Stimulated activated CD8-positive, alpha-beta memory T cell treated with anti-CD3 and anti-CD28 coated beads, Interleukin-7, amount 100 ng/mL, for 1 hour (primary cell): ENCODE measurements at regions not wholly inside any gene's neighbourhood (a gene's known extent, or its start where the extent isn't known, plus 50 kb on each side); places are given as distances from the start of the nearest gene placed in this dataset.
A peak's percentile ranks its signal among the peaks of the same experiment; 100 is the strongest.
"Not testable (repeated sequence)": the region's sequence is repeated elsewhere in the genome, so short reads cannot be mapped to it uniquely, and the experiment has no call there.

ENCODE experiments used
- DNase-seq, 2 donors: peaks; one replicate each; pipeline ENCODE4 v3.0.0-alpha.2; 2020; ENCODE audit warnings: low read depth in 2 of 2

GRCh38 chr7:6938284-6938683, 112.2 kb upstream of the CCZ1B start:
- DNase-seq, result not testable (repeated sequence)

GRCh38 chr7:6939126-6939525, 113.1 kb upstream of the CCZ1B start:
- not testable (repeated sequence) for DNase-seq

GRCh38 chr7:6939896-6940295, 113.8 kb upstream of the CCZ1B start:
- not testable (repeated sequence) for DNase-seq

GRCh38 chr7:6946873-6947272, 120.8 kb upstream of the CCZ1B start:
- DNase-seq, result not testable (repeated sequence)

GRCh38 chr7:6950231-6950630, 124.2 kb upstream of the CCZ1B start:
- not testable (repeated sequence) for DNase-seq

GRCh38 chr7:6951553-6951952, 125.5 kb upstream of the CCZ1B start:
- DNase-seq, result not testable (repeated sequence)

GRCh38 chr7:6953138-6953797, 127.2 kb upstream of the CCZ1B start:
- DNase-seq, result not testable (repeated sequence)

GRCh38 chr7:6953798-6954181, 127.7 kb upstream of the CCZ1B start:
- not testable (repeated sequence) for DNase-seq

- DNase-seq, result not testable (repeated sequence)
These were observed 129.3 kb upstream of the CCZ1B start for GRCh38 chr7:6955385-6955784.

- DNase-seq, result not testable (repeated sequence)
These were observed 130.0 kb upstream of the CCZ1B start for GRCh38 chr7:6955990-6956566.

GRCh38 chr7:6958371-6958770, 132.3 kb upstream of the CCZ1B start:
- DNase-seq, result not testable (repeated sequence)

GRCh38 chr7:6959942-6960341, 133.9 kb upstream of the CCZ1B start:
- not testable (repeated sequence) for DNase-seq

- not testable (repeated sequence) for DNase-seq
These were observed 136.8 kb upstream of the CCZ1B start for GRCh38 chr7:6962871-6963270.

- DNase-seq, result peak; percentile 11 to 57
These were observed 139.0 kb upstream of the CCZ1B start for GRCh38 chr7:6965051-6965450.

- not testable (repeated sequence) for DNase-seq
These were observed 144.1 kb upstream of the CCZ1B start for GRCh38 chr7:6970180-6970579.

GRCh38 chr7:6974876-6975275, 148.8 kb upstream of the CCZ1B start:
- DNase-seq, result not testable (repeated sequence)

- not testable (repeated sequence) for DNase-seq
These were observed 149.3 kb upstream of the CCZ1B start for GRCh38 chr7:6975346-6975745.

- DNase-seq, result not testable (repeated sequence)
These were observed 151.3 kb upstream of the CCZ1B start for GRCh38 chr7:6977368-6977767.

GRCh38 chr7:6978326-6978725, 152.3 kb upstream of the CCZ1B start:
- not testable (repeated sequence) for DNase-seq

- not testable (repeated sequence) for DNase-seq
These were observed 153.4 kb upstream of the CCZ1B start for GRCh38 chr7:6979456-6979855.

GRCh38 chr7:6982375-6982774, 156.3 kb upstream of the CCZ1B start:
- not testable (repeated sequence) for DNase-seq

GRCh38 chr7:6986892-6987291, 160.8 kb upstream of the CCZ1B start:
- not testable (repeated sequence) for DNase-seq

GRCh38 chr7:6988608-6989007, 162.5 kb upstream of the CCZ1B start:
- DNase-seq, result not testable (repeated sequence)
